H1 (cell line): ENCODE measurements at regions not wholly inside any gene's neighbourhood (a gene's known extent, or its start where the extent isn't known, plus 50 kb on each side); places are given as distances from the start of the nearest gene placed in this dataset.

Source experiments
- CTCF ChIA-PET: fragments of 300-600 bp; sonication (Branson Sonifier 250); formaldehyde crosslinking; loops from one replicate; lab custom pipeline; 2021; ENCODE audit not compliant: partially characterized antibody; lab: Charles Lee
- POLR2A ChIA-PET: fragments of 300-600 bp; sonication (Branson Sonifier 250); formaldehyde crosslinking; loops from one replicate; lab custom pipeline; 2021; ENCODE audit warnings: inconsistent platforms; ENCODE audit not compliant: partially characterized antibody; lab: Charles Lee
- DNase-seq, 2 experiments: peaks; one replicate each; pipeline versions ENCODE4 v3.0.0 to v3.0.0-alpha.2; 2010 to 2022; ENCODE audit warnings: low spot score in 2 of 2, low read depth in 1 of 2, mixed read lengths in 1 of 2
- FAIRE-seq: peaks from 2 replicates; lab custom pipeline; 2011; peaks lifted over from hg19 to GRCh38; lab: Jason Lieb, UNC
- H2AFZ ChIP-seq: 2 replicates; pipeline ENCODE4 v1.8.1; 2012; ENCODE audit warnings: low read length, inconsistent platforms
- H2AK5ac ChIP-seq: 2 replicates; pipeline ENCODE4 v1.6.1; 2013; ENCODE audit warnings: low read depth, low read length
- H2BK120ac ChIP-seq: replicated peaks from 2 replicates; pipeline ENCODE3; 2013; ENCODE audit warnings: low read depth, low read length, inconsistent platforms
- H2BK12ac ChIP-seq: 2 replicates; pipeline ENCODE4 v1.6.1; 2013; ENCODE audit warnings: low read depth, low read length
- H2BK15ac ChIP-seq: 2 replicates; pipeline ENCODE4 v1.6.1; 2013; ENCODE audit warnings: low read length
- H2BK20ac ChIP-seq: 2 replicates; pipeline ENCODE4 v1.6.1; 2013; ENCODE audit warnings: low read length
- H2BK5ac ChIP-seq: 2 replicates; pipeline ENCODE4 v1.6.1; 2013; ENCODE audit warnings: low read depth, low read length
- H3K14ac ChIP-seq: 2 replicates; pipeline ENCODE4 v1.6.1; 2013; ENCODE audit warnings: inconsistent platforms; ENCODE audit not compliant: insufficient read length
- H3K18ac ChIP-seq: 2 replicates; pipeline ENCODE4 v1.6.1; 2013; ENCODE audit warnings: low read length; ENCODE audit errors: extremely low read depth
- H3K23ac ChIP-seq: 2 replicates; pipeline ENCODE4 v1.6.1; 2013; ENCODE audit warnings: inconsistent platforms; ENCODE audit not compliant: insufficient read length
- H3K23me2 ChIP-seq: 2 replicates; pipeline ENCODE4 v1.6.1; 2013; ENCODE audit warnings: low read depth, low read length
- H3K27ac ChIP-seq: 2 replicates; pipeline ENCODE4 v1.6.1; 2011; ENCODE audit warnings: low read depth, low read length, inconsistent platforms
- H3K27me3 ChIP-seq, 4 experiments: replicated peaks in 1 of 4; 1 replicate in 1 of 4; 2 replicates in 3 of 4; pipeline versions ENCODE4 v1.6.1 to v1.8.1; 2011 to 2013; ENCODE audit warnings: low read length in 3 of 4, mild to moderate bottlenecking in 3 of 4, inconsistent platforms in 2 of 4, mixed read lengths in 2 of 4, moderate library complexity in 1 of 4; ENCODE audit not compliant: control insufficient read depth in 3 of 4, insufficient read depth in 3 of 4; ENCODE audit errors: extremely low read depth in 1 of 4
- H3K36me3 ChIP-seq, 4 experiments: 2 replicates each; pipeline versions ENCODE4 v1.6.1 to v1.8.1; 2011 to 2013; ENCODE audit warnings: mild to moderate bottlenecking in 4 of 4, low read length in 3 of 4, moderate library complexity in 2 of 4, control low read depth in 1 of 4, inconsistent platforms in 1 of 4; ENCODE audit not compliant: insufficient read depth in 4 of 4, control insufficient read depth in 2 of 4
- H3K4ac ChIP-seq: replicated peaks from 2 replicates; pipeline ENCODE3; 2013; ENCODE audit warnings: low read length, low read depth, mixed read lengths, inconsistent platforms; ENCODE audit not compliant: insufficient read length
- H3K4me1 ChIP-seq, 4 experiments: replicated peaks in 1 of 4; 1 replicate in 1 of 4; 2 replicates in 3 of 4; pipeline versions ENCODE4 v1.6.1 to v1.8.1; 2011 to 2013; ENCODE audit warnings: low read length in 3 of 4, inconsistent platforms in 2 of 4, mixed read lengths in 1 of 4; ENCODE audit not compliant: insufficient read depth in 4 of 4, control insufficient read depth in 3 of 4
- H3K4me2 ChIP-seq, 2 experiments: 2 replicates each; pipeline versions ENCODE4 v1.6.1 to v1.8.1; 2011 to 2013; ENCODE audit warnings: low read depth in 2 of 2, low read length in 2 of 2, control low read depth in 1 of 2, inconsistent platforms in 1 of 2, mild to moderate bottlenecking in 1 of 2; ENCODE audit not compliant: insufficient read depth in 1 of 2
- H3K4me3 ChIP-seq, 4 experiments: fragments of 200-600, 300-600 bp in 1 of 4; sonication (generic), shearing (Covaris generic), sonication (Bioruptor Twin) in 1 of 4; 2 replicates each; pipeline versions ENCODE4 v1.5.1 to v1.8.1; 2011 to 2016; ENCODE audit warnings: low read length in 4 of 4, low read depth in 3 of 4, control low read depth in 2 of 4, inconsistent platforms in 2 of 4, mild to moderate bottlenecking in 2 of 4, mixed read lengths in 1 of 4, moderate library complexity in 1 of 4; ENCODE audit not compliant: insufficient read depth in 2 of 4; ENCODE audit errors: extremely low read depth in 1 of 4
- H3K56ac ChIP-seq: replicated peaks from 2 replicates; pipeline ENCODE3; 2013; ENCODE audit warnings: low read depth, mild to moderate bottlenecking, mixed read lengths, low read length, inconsistent platforms; ENCODE audit not compliant: insufficient read length
- H3K79me1 ChIP-seq: 2 replicates; pipeline ENCODE4 v1.6.1; 2013; ENCODE audit warnings: low read depth, low read length, control low read depth
- H3K79me2 ChIP-seq, 2 experiments: 2 replicates each; pipeline versions ENCODE4 v1.6.1 to v1.8.1; 2012 to 2013; ENCODE audit warnings: low read length in 2 of 2, mild to moderate bottlenecking in 2 of 2, inconsistent platforms in 1 of 2; ENCODE audit not compliant: insufficient read depth in 2 of 2, control insufficient read depth in 1 of 2
- H3K9ac ChIP-seq, 4 experiments: replicated peaks in 1 of 4; 1 replicate in 1 of 4; 2 replicates in 3 of 4; pipeline versions ENCODE4 v1.6.1 to v1.8.1; 2011 to 2013; ENCODE audit warnings: low read depth in 3 of 4, low read length in 3 of 4, control low read depth in 2 of 4, mild to moderate bottlenecking in 2 of 4, moderate library complexity in 2 of 4, inconsistent platforms in 1 of 4; ENCODE audit errors: extremely low read depth in 1 of 4
- H3K9me3 ChIP-seq, 2 experiments: 2 replicates each; pipeline versions ENCODE4 v1.6.1 to v1.8.1; 2012 to 2013; ENCODE audit warnings: mild to moderate bottlenecking in 2 of 2, moderate library complexity in 2 of 2, control low read depth in 1 of 2, inconsistent platforms in 1 of 2, low read depth in 1 of 2, low read length in 1 of 2, mixed read lengths in 1 of 2; ENCODE audit not compliant: insufficient read depth in 2 of 2
- H4K20me1 ChIP-seq, 2 experiments: replicated peaks in 1 of 2; 2 replicates each; pipeline versions ENCODE3 to v1.8.1; 2011 to 2013; ENCODE audit warnings: inconsistent platforms in 2 of 2, low read length in 2 of 2, mild to moderate bottlenecking in 1 of 2; ENCODE audit not compliant: insufficient read depth in 2 of 2, control insufficient read depth in 1 of 2
- H4K5ac ChIP-seq: 2 replicates; pipeline ENCODE4 v1.6.1; 2013; ENCODE audit warnings: low read length, low read depth, mixed read lengths, inconsistent platforms; ENCODE audit not compliant: insufficient read length
- H4K8ac ChIP-seq: 2 replicates; pipeline ENCODE4 v1.8.0; 2013; ENCODE audit warnings: mild to moderate bottlenecking, moderate library complexity, low read length, inconsistent platforms; ENCODE audit not compliant: insufficient read depth; ENCODE audit errors: extremely low read depth
- H4K91ac ChIP-seq: replicated peaks from 2 replicates; pipeline ENCODE3; 2013; ENCODE audit warnings: low read length, mixed read lengths, inconsistent platforms; ENCODE audit not compliant: insufficient read length
- CEBPB ChIP-seq: IDR thresholded peaks from 2 replicates; pipeline ENCODE4 v1.6.1; 2012; ENCODE audit warnings: low read depth, low read length
- CHD1 ChIP-seq: IDR thresholded peaks from 2 replicates; pipeline ENCODE4 v1.6.1; 2012; ENCODE audit warnings: low read depth, low read length, improper control_type of control experiment
- CTBP2 ChIP-seq: IDR thresholded peaks from 2 replicates; pipeline ENCODE4 v1.7.0; 2011; ENCODE audit warnings: borderline replicate concordance, mild to moderate bottlenecking, moderate library complexity, mixed read lengths, low read length; ENCODE audit not compliant: insufficient read depth, insufficient read length
- EGR1 ChIP-seq: IDR thresholded peaks from 2 replicates; pipeline ENCODE4 v1.6.1; 2011; ENCODE audit warnings: low read depth, low read length, borderline replicate concordance
- KDM4A ChIP-seq: IDR thresholded peaks from one replicate; pipeline ENCODE4 v1.7.1; 2012; ENCODE audit warnings: low read depth, mild to moderate bottlenecking, moderate library complexity, low read length, inconsistent platforms; ENCODE audit not compliant: severe bottlenecking
- NRF1 ChIP-seq: IDR thresholded peaks from 2 replicates; pipeline ENCODE4 v1.6.1; 2011; ENCODE audit warnings: mild to moderate bottlenecking, low read depth, low read length, improper control_type of control experiment
- SAP30 ChIP-seq: fragments of 300-600 bp; sonication (generic); IDR thresholded peaks from 2 replicates; pipeline ENCODE4 v1.7.1; 2012; ENCODE audit warnings: low read length, moderate library complexity, mild to moderate bottlenecking, inconsistent platforms; ENCODE audit not compliant: insufficient read depth, insufficient replicate concordance
- SRF ChIP-seq: IDR thresholded peaks from 2 replicates; pipeline ENCODE4 v1.6.1; 2011; ENCODE audit warnings: mild to moderate bottlenecking, low read depth, low read length, moderate library complexity
- TAF7 ChIP-seq: optimal IDR thresholded peaks from 2 replicates; pipeline ENCODE3; 2011; ENCODE audit warnings: low read depth, mild to moderate bottlenecking, inconsistent platforms, low read length, moderate library complexity, borderline replicate concordance
- YY1 ChIP-seq: IDR thresholded peaks from 2 replicates; pipeline ENCODE4 v1.6.1; 2011; ENCODE audit warnings: low read depth, mild to moderate bottlenecking, low read length
- WGBS, 2 experiments: shearing (Covaris generic) in 1 of 2; methylation state at CpG; one replicate each; pipeline versions ENCODE4 v1.1.6 to v1.1.7; 2013 to 2015; ENCODE audit warnings: low lambda C conversion rate in 2 of 2, mixed read lengths in 2 of 2, inconsistent platforms in 1 of 2, low coverage in 1 of 2, missing lambda C conversion rate in 1 of 2; ENCODE audit not compliant: insufficient replicate concordance in 2 of 2, insufficient coverage in 1 of 2, insufficient read length in 1 of 2; ENCODE audit errors: extremely low coverage in 1 of 2, missing lambda C conversion rate in 1 of 2; 5-methylcytosine and 5-hydroxymethylcytosine counted together

DNA sequence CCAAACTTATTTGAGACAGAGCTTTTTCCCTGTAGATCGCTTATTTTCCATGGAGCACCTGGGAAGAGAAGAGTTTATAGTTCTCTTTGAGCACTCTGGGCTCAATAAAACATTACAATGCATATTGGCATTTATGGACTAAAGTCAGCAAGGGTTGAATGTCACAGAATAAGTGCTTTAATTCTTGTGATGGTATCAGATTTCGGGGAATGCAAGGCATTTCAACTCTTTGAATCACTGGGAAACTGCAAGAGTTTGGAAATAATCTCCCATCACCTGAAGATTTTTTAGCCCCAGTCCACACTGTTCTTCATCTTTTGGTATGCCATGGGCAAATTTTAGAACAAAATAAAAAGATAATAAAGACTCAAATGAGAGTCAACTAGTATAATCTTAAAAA lies 111.5 kb upstream of the WDFY3 start:
- no peak overlapping the region for H3K18ac ChIP-seq
- no peak overlapping the region for H3K23ac ChIP-seq
- H3K4me1 ChIP-seq, result no peaks in the 10 kb centered on the region
- H4K8ac ChIP-seq, result no peak overlapping the region
- no peak for DNase-seq
- no peaks in the 10 kb centered on the region for H3K79me1 ChIP-seq
- no peak overlapping the region for H3K4me3 ChIP-seq
- no peaks in the 10 kb centered on the region for H3K27me3 ChIP-seq
- FAIRE-seq, result no peak
- no peak overlapping the region for H4K5ac ChIP-seq
- no peak overlapping the region for H2BK15ac ChIP-seq
- POLR2A ChIA-PET, result no interaction called here
- H2BK5ac ChIP-seq, result no peak overlapping the region
- H2AK5ac ChIP-seq, result no peak overlapping the region
- WGBS, 2 experiments, result 88% methylated on average over 2 of the region's 2 CpGs; no CpG with 5 or more reads in 1 of the 2 experiments
- H3K9ac ChIP-seq, result no peak overlapping the region
- H3K4ac ChIP-seq, result no peak overlapping the region
- no peaks in the 10 kb centered on the region for H3K36me3 ChIP-seq
- no peak overlapping the region for H2BK12ac ChIP-seq
- H2BK120ac ChIP-seq, result no peak overlapping the region
- H3K23me2 ChIP-seq, result no peaks in the 10 kb centered on the region
- TF ChIP-seq SRF (no peak), KDM4A (no peak), CTBP2 (no peak), CEBPB (no peak), TAF7 (no peak), NRF1 (no peak), CHD1 (no peak), YY1 (no peak), EGR1 (no peak), SAP30 (no peak)
- TF ChIP-seq, all 59 proteins: peak for 0
- Histone ChIP-seq H3K9me3 (0 out of 4 replicates have a peak, but pooled peaks cover 0 to 5% of the 10 kb centered on the region in 2 experiments), H3K56ac (no peak overlapping the region), H3K4me2 (no peak overlapping the region), H3K14ac (no peak overlapping the region), H3K79me2 (no peaks in the 10 kb centered on the region), H2AFZ (no peak overlapping the region), H4K20me1 (no peaks in the 10 kb centered on the region), H4K91ac (no peak overlapping the region), H3K27ac (no peak overlapping the region), H2BK20ac (no peak overlapping the region)
- CTCF ChIA-PET, result interaction anchor here (1.0 kb wide), 1 partner anchor 107 kb away, joined by 3 read pairs; no protein-coding TSS in a partner anchor
